ENCODE measurements at regions not wholly inside any gene's neighbourhood (a gene's known extent, or its start where the extent isn't known, plus 50 kb on each side); places are given as distances from the start of the nearest gene placed in this dataset.

- DNase-seq, result no peak
Measured at GRCh38 chr2:62364791-62365528, 141.0 kb downstream of the TMEM17 start.

GRCh38 chr2:62363166-62363565, 142.8 kb downstream of the TMEM17 start:
- DNase-seq, result no peak

DNA sequence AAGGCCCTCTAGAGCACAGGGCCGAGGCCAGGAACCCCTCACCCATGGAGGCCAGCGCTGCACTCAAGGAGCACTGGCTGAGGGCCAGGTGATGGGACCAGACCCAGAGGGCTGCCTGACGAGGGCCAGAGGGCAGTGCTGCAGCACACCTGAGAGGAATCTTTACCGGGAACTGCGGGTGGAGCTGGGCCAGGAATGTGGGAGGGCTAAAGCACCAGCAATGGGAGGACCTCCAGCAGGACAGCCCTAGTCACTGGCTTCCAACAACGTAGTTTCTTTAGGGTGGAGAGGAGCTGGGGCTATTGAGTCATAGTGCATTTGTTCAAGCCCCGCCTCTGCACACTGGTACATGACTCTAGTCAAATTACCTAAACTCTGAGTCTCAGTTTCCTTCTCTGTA, 143.4 kb downstream of the TMEM17 start:
- DNase-seq, result no peak

- DNase-seq, result no peak
Measured at GRCh38 chr2:62361964-62362363, 144.0 kb downstream of the TMEM17 start.

- no peak for DNase-seq
Measured at GRCh38 chr2:62354771-62355561, 151.0 kb downstream of the TMEM17 start.

DNA sequence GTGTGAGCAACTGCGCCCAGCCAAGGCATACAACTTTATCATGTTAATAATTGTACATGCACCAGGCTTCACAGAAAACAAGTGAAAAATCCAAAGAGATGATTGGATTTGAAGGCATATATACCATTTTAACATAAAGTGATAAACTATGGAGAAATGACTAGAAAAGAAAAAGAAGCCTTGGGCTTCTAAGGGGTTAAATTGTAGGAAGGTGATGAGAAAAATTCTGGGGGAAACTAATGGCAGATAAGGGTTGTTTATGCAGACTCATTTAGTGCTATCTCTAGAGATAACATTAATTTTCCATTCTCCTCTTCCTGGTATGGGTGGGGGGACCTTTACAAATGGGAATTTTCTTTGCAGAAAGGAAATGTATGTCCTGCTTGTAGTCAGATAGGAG, 154.0 kb downstream of the TMEM17 start:
- DNase-seq, result no peak

DNA sequence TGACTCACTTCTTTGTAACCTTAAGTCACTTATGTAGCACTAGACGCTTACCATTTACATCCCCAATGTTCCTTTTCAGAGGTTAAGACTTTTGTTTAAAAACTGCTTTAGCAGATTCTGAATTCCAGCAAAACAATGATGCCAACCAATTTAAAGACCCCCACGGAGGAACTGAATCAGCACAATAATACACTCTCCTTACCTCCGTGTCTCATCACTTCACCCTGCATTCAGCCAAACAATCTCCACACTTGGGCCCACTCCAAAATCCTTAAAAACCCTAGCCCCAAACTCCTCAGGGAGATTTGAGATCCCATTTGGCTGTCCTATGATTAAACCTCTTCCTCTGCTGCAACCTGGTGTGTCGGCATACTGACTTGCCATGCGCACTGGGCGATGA, 153.9 kb downstream of the B3GNT2 start:
- no peak for DNase-seq

DNA sequence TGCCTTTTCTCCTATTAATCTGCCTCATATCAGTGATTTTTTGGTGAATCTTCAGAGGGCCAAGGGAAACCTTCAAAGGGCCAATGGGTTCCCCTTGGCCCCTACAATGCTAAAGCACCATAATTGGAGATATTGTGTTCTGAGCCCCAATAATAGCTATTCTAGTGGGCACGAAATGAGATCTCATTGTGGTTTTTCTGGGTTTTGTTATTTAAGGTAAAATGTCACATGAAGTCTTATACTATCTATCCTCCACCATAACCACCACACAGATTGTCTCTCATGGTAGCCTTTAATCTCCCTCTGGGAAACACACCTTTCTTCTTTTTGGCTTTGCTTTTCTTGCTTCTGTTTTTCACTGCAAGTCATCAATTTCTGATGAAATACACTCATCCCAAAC, 152.8 kb downstream of the B3GNT2 start:
- no peak for DNase-seq

DNA sequence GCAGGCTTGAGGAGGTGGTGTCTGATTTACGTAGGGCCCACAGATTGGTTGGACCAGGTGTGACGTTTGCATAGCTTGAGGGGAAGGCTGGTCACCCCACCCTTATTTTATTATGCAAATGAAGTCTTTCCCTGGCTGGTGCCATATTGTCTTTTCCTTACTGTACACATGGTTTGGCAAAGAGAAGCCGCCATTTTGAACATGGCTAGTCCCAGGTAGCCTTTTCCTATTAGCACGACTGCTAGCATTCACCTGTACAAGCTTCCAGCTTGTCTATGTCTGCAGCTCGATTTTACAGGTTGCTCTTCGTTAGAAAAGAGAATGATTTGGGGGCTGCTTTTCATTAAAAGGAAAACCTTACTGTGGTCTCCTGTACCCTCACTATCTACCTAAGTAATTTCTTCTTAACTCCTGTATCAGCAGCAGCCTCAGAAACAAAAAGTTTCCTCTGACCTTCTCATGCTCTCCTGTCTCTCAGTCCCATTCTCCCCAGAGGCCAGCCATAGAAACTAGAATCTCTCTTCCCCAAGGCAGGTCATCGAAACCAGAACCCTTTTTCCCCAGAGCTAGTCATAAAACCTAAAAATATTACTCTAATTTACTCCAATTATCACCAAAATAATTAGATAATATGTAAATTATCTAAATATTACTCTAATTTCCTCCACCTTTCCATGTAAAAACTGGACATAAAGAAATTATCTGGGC, 151.8 kb downstream of the B3GNT2 start:
- DNase-seq, result no peak

GRCh38 chr2:62344472-62344871, 148.6 kb downstream of the B3GNT2 start:
- no peak for DNase-seq

- DNase-seq, result no peak
Measured at GRCh38 chr2:62343636-62344337, 147.9 kb downstream of the B3GNT2 start.

DNA sequence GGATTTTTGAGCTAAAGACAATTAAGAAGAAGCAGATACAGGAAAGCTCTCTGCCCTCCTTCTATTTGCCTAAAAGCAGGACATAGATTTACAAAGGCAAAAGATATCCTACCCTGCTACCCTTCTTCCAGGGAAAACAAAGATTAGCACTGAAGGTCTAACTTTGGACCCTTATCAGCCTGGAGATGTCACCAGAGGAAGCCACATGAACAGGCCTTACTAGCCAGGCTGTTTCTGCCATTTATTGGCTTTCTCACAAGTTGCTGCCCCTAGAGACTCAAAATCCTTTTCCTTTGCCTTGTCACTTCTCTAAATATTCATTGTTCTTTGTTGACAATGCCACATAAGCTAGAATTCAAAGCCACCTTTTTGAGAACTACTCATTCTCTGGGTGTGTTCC, 147.3 kb downstream of the B3GNT2 start:
- DNase-seq, result no peak

GRCh38 chr2:62340994-62341484, 145.1 kb downstream of the B3GNT2 start:
- DNase-seq, result no peak

DNA sequence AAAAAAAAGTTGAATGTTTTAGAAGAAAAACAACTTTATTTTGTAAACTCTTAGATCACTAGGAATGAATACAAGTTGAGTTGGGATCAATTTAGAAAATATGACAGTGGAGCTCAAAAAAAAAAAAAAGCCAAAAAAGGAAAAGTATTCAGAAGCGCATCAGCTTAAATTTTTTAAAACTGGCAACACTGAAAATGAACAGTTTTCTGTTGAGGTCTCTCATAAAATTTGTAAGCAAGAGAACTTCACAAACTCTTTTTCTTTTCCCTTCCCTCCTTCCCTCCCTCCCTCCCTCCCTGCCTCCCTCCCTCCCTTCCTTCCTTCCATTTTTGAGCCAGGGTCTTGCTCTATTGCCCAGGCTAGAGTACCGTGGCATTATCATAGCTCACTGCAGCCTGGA, 143.9 kb downstream of the B3GNT2 start:
- DNase-seq, result no peak

- DNase-seq, result no peak
Measured at GRCh38 chr2:62339413-62339812, 143.5 kb downstream of the B3GNT2 start.

DNA sequence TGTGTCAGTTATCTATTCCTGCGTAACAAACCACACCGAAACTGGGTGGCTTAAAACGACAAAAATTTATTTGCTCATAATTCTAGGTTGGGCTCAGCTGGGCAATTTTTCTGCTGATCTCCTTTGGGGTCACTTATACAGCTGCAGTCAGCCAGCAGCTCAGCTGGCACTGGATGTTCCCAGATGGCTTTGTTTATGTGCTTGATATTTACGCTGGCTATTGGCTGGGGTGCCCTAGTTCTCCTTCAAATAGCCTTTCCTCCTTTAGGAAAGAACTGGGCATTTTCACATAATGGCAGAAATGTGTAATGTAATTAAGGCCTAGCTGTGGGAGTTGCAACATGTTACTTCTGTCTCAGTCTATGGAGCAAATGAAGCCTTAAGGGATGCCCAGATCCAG, 142.2 kb downstream of the B3GNT2 start:
- DNase-seq, result no peak

GRCh38 chr2:62337403-62337802, 141.5 kb downstream of the B3GNT2 start:
- DNase-seq, result no peak

DNA sequence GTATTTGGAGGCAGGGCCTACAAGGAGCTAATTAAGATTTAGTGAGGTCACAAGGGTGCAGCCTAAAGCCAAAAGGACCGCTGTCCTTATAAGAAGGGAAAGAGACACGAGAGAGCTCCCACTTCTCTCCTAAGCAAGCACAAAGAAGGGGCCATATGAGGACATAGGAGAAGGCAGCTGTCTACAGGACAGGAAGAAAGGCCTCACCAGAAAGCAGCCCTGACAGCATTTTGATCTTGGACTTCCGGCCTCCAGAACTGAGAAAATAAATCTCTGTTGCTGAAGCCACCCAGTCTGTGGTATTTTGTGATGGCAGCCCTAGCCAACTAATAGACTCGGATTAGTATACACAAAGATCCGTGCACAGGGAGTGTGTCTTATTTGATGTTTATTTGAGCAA, 139.7 kb downstream of the B3GNT2 start:
- DNase-seq, result no peak

GRCh38 chr2:62334440-62335058, 138.6 kb downstream of the B3GNT2 start:
- DNase-seq, result no peak

DNA sequence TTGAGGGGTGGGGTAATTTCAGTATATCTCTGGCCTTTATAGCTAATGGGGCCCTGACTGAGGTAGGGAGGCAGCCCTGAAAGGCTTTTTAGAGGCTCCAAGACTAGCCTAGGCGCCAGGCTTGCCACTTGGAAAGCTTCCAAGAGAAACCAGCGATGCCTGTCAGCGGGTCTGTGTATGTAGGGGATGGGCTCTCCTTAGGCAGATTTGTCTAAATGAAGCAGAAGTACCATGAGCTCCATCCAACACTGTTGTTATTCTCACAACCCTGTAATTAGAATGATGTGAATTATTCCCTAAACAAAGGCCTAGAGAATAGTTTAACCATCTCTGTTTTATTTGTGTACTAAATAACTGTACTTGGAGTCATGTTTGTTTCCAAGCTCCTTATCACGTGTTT, 138.1 kb downstream of the B3GNT2 start:
- no peak for DNase-seq

DNA sequence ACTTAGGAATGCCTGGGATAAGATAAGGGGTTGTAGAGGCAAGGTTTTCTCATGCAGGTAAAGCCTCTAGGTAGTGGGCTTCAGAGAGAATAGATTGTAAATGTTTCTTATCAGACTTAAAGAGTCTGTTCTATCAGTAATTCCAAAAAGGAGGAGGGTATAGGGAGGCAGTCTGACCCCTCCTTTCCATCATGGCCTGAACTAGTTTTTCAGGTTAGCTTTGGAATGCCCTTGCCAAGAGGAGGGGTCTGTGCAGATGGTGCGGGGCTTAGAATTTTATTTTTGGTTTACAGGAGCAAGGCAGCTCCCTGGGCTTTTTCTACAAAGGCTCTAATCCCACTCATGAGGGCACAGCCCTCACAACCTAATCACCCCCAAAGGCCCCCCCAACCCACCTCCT, 135.0 kb downstream of the B3GNT2 start:
- no peak for DNase-seq

- DNase-seq, result no peak
Measured at GRCh38 chr2:62329797-62330196, 133.9 kb downstream of the B3GNT2 start.

- DNase-seq, result no peak
Measured at GRCh38 chr2:62326735-62327134, 130.8 kb downstream of the B3GNT2 start.

All from stimulated activated CD4-positive, alpha-beta T cell treated with anti-CD3 and anti-CD28 coated beads, Interleukin-4, amount 100 ng/mL, for 24 hours (primary cell).